Karpas-422 (cell line): ENCODE measurements at regions not wholly inside any gene's neighbourhood (a gene's known extent, or its start where the extent isn't known, plus 50 kb on each side); places are given as distances from the start of the nearest gene placed in this dataset.

Source experiments
- DNase-seq: peaks from one replicate; pipeline ENCODE4 v3.0.0-alpha.2; 2015
- H2AFZ ChIP-seq: fragments of 200-600 bp; sonication (generic); 2 replicates; pipeline ENCODE4 v1.6.1; 2014; ENCODE audit warnings: antibody characterized with exemption, low read length, mixed read lengths
- H3K27ac ChIP-seq: fragments of 200-600 bp; sonication (generic); 2 replicates; pipeline ENCODE4 v1.5.1; 2014; ENCODE audit warnings: mild to moderate bottlenecking, low read length, moderate library complexity
- H3K27me3 ChIP-seq: fragments of 200-600 bp; sonication (generic); 2 replicates; pipeline ENCODE4 v1.6.1; 2014; ENCODE audit warnings: low read length, mixed read lengths
- H3K36me3 ChIP-seq: fragments of 200-600 bp; sonication (generic); 2 replicates; pipeline ENCODE4 v1.6.1; 2014; ENCODE audit warnings: low read length, mixed read lengths; ENCODE audit not compliant: insufficient read depth
- H3K4me1 ChIP-seq: fragments of 200-600 bp; sonication (generic); 2 replicates; pipeline ENCODE4 v1.6.1; 2014; ENCODE audit warnings: mild to moderate bottlenecking, low read length, mixed read lengths
- H3K4me2 ChIP-seq: fragments of 200-600 bp; sonication (generic); 2 replicates; pipeline ENCODE4 v1.6.1; 2014; ENCODE audit warnings: low read length, low read depth, mild to moderate bottlenecking; ENCODE audit not compliant: poor library complexity, severe bottlenecking
- H3K4me3 ChIP-seq: fragments of 200-600 bp; sonication (generic); 2 replicates; pipeline ENCODE4 v1.5.1; 2014; ENCODE audit warnings: mild to moderate bottlenecking, antibody characterized with exemption, low read length, mixed read lengths
- H3K79me2 ChIP-seq: fragments of 200-600 bp; sonication (generic); 2 replicates; pipeline ENCODE4 v1.6.1; 2014; ENCODE audit warnings: mild to moderate bottlenecking, low read length, mixed read lengths
- H3K9ac ChIP-seq: fragments of 200-600 bp; sonication (generic); 2 replicates; pipeline ENCODE4 v1.6.0; 2014; ENCODE audit warnings: low read length
- H3K9me2 ChIP-seq: fragments of 200-600 bp; sonication (generic), shearing (Covaris generic); replicated peaks from 2 replicates; pipeline ENCODE4 v1.6.0; 2014; ENCODE audit warnings: mild to moderate bottlenecking, low read length, moderate library complexity; ENCODE audit not compliant: insufficient read depth
- H3K9me3 ChIP-seq: fragments of 300-700, 200-600 bp; sonication (generic); 2 replicates; pipeline ENCODE4 v1.6.1; 2014; ENCODE audit warnings: low read length, mixed read lengths
- H4K20me1 ChIP-seq: fragments of 200-600 bp; sonication (generic); 2 replicates; pipeline ENCODE4 v1.6.1; 2014; ENCODE audit warnings: mild to moderate bottlenecking, antibody characterized with exemption, low read length, low read depth; ENCODE audit not compliant: insufficient read depth

GRCh38 chr11:121890946-121891515, 225.0 kb downstream of the BLID start:
- no peak for DNase-seq
- H3K36me3 ChIP-seq: no peaks in the 10 kb centered on the region
- H3K79me2 ChIP-seq: no peaks in the 10 kb centered on the region
- H3K9me2 ChIP-seq: no peaks in the 10 kb centered on the region
- H3K4me1 ChIP-seq: no peaks in the 10 kb centered on the region
- no peaks in the 10 kb centered on the region for H3K27me3 ChIP-seq
- H2AFZ ChIP-seq: no peak overlapping the region
- no peaks in the 10 kb centered on the region for H3K9me3 ChIP-seq
- no peak overlapping the region for H3K27ac ChIP-seq
- no peak overlapping the region for H3K4me2 ChIP-seq
- H3K4me3 ChIP-seq: no peak overlapping the region
- H3K9ac ChIP-seq: no peak overlapping the region
- H4K20me1 ChIP-seq: no peaks in the 10 kb centered on the region

GRCh38 chr11:121890377-121890776, 225.6 kb downstream of the BLID start:
- DNase-seq: no peak
- Histone ChIP-seq H3K4me3 (no peak overlapping the region), H3K9ac (no peak overlapping the region), H3K27me3 (no peaks in the 10 kb centered on the region), H3K4me1 (no peaks in the 10 kb centered on the region), H2AFZ (no peak overlapping the region), H3K9me3 (no peaks in the 10 kb centered on the region), H3K36me3 (no peaks in the 10 kb centered on the region), H3K79me2 (no peaks in the 10 kb centered on the region), H4K20me1 (no peaks in the 10 kb centered on the region), H3K4me2 (no peak overlapping the region), H3K27ac (no peak overlapping the region), H3K9me2 (no peaks in the 10 kb centered on the region)

DNA sequence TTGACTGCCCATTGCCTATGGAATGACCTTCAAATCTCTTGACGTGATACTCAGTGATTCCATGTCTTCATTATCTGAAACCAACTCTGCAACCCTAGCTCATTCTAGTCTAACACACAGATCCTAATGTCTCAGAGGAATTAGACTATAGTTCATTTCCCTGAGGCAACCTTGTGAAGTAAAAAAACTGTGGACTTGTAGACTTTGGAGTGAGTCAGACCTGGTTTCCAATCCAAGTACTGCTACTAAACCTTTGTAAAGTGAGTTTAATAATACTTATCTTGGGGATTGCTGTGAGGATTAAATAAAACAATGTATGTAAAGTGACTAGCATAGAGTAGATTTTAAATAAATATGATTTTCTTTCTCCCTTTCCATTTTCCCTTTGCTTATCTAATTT, 226.1 kb downstream of the BLID start:
- Histone ChIP-seq H3K27ac (no peak overlapping the region), H3K9ac (no peak overlapping the region), H3K4me3 (no peak overlapping the region), H3K4me1 (no peaks in the 10 kb centered on the region), H3K36me3 (no peaks in the 10 kb centered on the region), H3K4me2 (no peak overlapping the region), H3K9me2 (no peaks in the 10 kb centered on the region), H3K27me3 (no peaks in the 10 kb centered on the region), H3K9me3 (no peaks in the 10 kb centered on the region), H2AFZ (no peak overlapping the region), H4K20me1 (no peaks in the 10 kb centered on the region), H3K79me2 (no peaks in the 10 kb centered on the region)
- no peak for DNase-seq

DNA sequence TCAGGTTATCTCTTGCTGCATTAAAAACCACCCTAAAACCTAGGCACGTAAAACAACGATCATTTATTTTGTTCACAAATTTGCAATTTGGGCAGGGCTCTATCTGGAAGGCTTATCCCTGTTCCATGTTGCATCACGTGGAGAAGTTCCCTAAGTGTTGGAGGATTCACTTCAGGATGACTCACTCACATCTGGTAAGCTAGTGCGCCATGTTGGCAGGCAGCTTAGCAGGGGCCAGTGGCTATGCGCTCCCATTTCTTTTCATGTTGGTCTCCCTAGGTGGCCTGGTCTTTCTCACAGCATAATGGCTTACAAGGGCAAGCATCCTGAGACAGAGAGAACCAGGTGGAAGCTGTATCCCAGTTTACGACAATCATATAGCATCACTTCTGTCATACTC, 226.8 kb downstream of the BLID start:
- H3K27ac ChIP-seq: no peak overlapping the region
- no peak overlapping the region for H3K4me3 ChIP-seq
- no peak for DNase-seq

DNA sequence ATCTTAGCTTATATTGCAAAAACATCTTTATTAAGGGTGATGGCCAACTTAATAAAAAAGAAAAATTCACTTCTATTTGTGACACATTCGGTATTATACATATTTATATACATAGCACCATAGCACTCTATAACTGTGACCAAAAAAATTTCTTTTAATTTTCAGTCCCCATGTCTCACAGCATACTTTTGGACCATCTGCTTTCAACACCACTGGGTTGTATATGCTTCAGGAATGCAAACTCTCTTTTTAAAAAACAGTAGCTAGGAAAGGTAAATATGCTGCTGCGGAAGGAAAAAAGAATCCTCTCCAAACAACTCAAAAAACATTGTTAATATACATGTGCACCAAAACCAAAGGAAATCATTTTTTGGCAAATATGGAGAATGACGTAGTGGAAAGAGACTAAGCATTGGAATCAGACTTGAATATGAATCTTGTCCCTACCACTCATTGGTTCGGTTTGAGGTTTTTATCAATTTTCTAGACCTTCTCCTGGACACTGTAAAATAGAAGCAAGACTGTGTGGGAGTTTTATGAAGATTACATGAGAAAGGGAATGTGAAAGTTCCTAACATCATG, 227.9 kb downstream of the BLID start:
- H3K4me2 ChIP-seq: no peak overlapping the region
- H4K20me1 ChIP-seq: no peaks in the 10 kb centered on the region
- no peak overlapping the region for H3K9ac ChIP-seq
- no peaks in the 10 kb centered on the region for H3K36me3 ChIP-seq
- H3K4me3 ChIP-seq: no peak overlapping the region
- H3K4me1 ChIP-seq: no peaks in the 10 kb centered on the region
- H3K79me2 ChIP-seq: no peaks in the 10 kb centered on the region
- no peak overlapping the region for H3K27ac ChIP-seq
- no peaks in the 10 kb centered on the region for H3K9me3 ChIP-seq
- H3K27me3 ChIP-seq: no peaks in the 10 kb centered on the region
- DNase-seq: no peak
- no peaks in the 10 kb centered on the region for H3K9me2 ChIP-seq
- H2AFZ ChIP-seq: no peak overlapping the region

More for the DNA sequence above, 226.8 kb downstream of the BLID start:
- Histone ChIP-seq H3K27me3 (no peaks in the 10 kb centered on the region), H3K9me3 (no peaks in the 10 kb centered on the region), H3K9ac (no peak overlapping the region), H4K20me1 (no peaks in the 10 kb centered on the region), H3K36me3 (no peaks in the 10 kb centered on the region), H3K4me1 (no peaks in the 10 kb centered on the region), H3K79me2 (no peaks in the 10 kb centered on the region), H3K9me2 (no peaks in the 10 kb centered on the region), H3K4me2 (no peak overlapping the region), H2AFZ (no peak overlapping the region)

DNA sequence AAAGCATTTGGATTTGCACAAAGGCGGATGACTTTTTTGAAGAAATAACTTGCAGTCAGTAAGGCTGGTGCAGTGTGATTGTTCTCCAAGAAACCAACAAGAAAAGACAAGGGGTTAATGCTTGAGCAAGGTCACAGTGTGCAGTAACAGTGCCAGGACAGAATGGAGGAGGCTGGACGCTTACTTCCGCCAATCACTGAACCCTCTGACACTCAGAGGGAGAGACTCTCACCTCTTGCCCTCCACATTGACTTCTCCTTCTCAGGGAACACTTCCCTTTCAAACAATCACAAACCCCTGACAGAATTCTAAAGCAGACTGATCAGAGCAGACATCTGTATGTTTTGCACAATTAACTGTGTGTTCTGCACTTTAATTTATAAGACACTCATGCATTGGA, 228.4 kb downstream of the BLID start:
- Histone ChIP-seq H3K79me2 (no peaks in the 10 kb centered on the region), H3K27me3 (no peaks in the 10 kb centered on the region), H3K27ac (no peak overlapping the region), H3K4me2 (no peak overlapping the region), H3K4me3 (no peak overlapping the region), H4K20me1 (no peaks in the 10 kb centered on the region), H3K9me3 (no peaks in the 10 kb centered on the region), H2AFZ (no peak overlapping the region), H3K9ac (no peak overlapping the region), H3K36me3 (no peaks in the 10 kb centered on the region), H3K4me1 (no peaks in the 10 kb centered on the region), H3K9me2 (no peaks in the 10 kb centered on the region)
- no peak for DNase-seq

DNA sequence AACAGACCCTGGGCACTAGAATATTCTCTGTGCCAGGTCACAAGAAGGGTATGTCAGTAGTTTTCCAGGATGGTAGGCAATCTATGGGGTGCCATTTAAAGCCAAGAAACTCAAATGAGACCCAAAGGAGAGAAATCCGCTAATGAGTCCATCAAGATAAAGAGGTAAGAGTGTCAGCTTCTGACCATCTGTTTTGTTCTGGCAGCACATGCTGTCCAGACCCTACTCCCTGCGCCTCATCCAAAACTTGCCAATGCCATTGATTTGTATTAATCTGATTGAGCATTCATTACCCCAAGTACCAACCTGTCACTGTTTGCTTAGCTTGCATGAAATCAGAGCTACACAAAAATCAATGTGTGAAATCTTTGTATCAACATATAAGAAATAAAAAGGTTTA, 229.0 kb downstream of the BLID start:
- H4K20me1 ChIP-seq: no peaks in the 10 kb centered on the region
- DNase-seq: no peak
- no peak overlapping the region for H3K9ac ChIP-seq
- H3K9me2 ChIP-seq: no peaks in the 10 kb centered on the region
- no peaks in the 10 kb centered on the region for H3K9me3 ChIP-seq
- H3K4me2 ChIP-seq: no peak overlapping the region
- H3K27me3 ChIP-seq: no peaks in the 10 kb centered on the region
- no peak overlapping the region for H3K4me3 ChIP-seq
- no peaks in the 10 kb centered on the region for H3K36me3 ChIP-seq
- H3K79me2 ChIP-seq: no peaks in the 10 kb centered on the region
- H2AFZ ChIP-seq: no peak overlapping the region
- no peak overlapping the region for H3K27ac ChIP-seq
- H3K4me1 ChIP-seq: no peaks in the 10 kb centered on the region

DNA sequence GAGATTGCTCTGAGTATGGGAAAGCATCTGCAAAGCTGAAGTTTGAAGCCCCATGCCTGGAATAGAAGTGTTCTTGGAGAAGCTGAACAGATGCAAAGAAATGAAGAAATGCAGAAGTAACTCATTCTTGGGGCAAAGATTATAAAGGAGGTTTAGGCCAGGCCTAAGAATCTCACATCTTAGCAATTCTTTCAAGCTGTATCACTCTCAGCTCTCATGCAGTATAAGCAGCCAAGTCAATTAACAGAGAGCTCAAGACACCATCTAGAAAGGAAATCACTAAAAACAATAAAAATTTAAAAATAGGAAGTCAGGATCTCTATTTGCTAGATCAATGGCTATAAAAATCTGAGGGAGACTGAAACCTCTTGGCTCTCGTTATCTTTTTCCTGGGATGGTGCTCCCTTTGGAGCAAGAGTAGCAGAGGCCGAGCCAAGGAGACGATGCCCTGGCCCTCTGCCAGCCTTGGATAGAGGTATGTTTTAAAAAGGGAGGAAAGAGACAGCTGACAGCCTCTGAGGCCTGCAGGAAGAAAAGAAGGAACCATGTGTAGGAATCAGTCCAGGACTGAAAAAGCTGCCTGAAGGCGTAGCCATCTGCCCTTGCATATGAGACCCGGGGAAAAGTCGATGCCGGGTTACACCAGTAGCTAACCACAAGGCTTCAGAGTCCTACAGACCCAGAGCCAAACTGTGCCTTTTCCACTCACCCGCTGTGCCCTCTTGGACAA, 229.8 kb downstream of the BLID start:
- no peak for DNase-seq
- no peak overlapping the region for H2AFZ ChIP-seq
- no peaks in the 10 kb centered on the region for H3K27me3 ChIP-seq
- no peak overlapping the region for H3K4me3 ChIP-seq
- no peak overlapping the region for H3K27ac ChIP-seq
- H3K36me3 ChIP-seq: no peaks in the 10 kb centered on the region
- no peaks in the 10 kb centered on the region for H3K9me3 ChIP-seq
- H3K4me1 ChIP-seq: no peaks in the 10 kb centered on the region
- H3K4me2 ChIP-seq: no peak overlapping the region
- no peaks in the 10 kb centered on the region for H3K9me2 ChIP-seq
- H3K9ac ChIP-seq: no peak overlapping the region
- H4K20me1 ChIP-seq: no peaks in the 10 kb centered on the region
- H3K79me2 ChIP-seq: no peaks in the 10 kb centered on the region
